HG02571 (cell line): ENCODE measurements at regions not wholly inside any gene's neighbourhood (a gene's known extent, or its start where the extent isn't known, plus 50 kb on each side); places are given as distances from the start of the nearest gene placed in this dataset.
"Not testable (repeated sequence)": the region's sequence is repeated elsewhere in the genome, so short reads cannot be mapped to it uniquely, and the experiment has no call there.

Experiments
- ATAC-seq: cut with Tn5 transposase; IDR thresholded peaks from one replicate; pipeline ENCODE4 v1.9.1; 2021; ENCODE audit warnings: mild to moderate bottlenecking, moderate library complexity; ENCODE audit not compliant: unreplicated experiment

GRCh38 chr6:23828861-23829260 is 297.2 kb upstream of the NRSN1 start:
- ATAC-seq: no peak

DNA sequence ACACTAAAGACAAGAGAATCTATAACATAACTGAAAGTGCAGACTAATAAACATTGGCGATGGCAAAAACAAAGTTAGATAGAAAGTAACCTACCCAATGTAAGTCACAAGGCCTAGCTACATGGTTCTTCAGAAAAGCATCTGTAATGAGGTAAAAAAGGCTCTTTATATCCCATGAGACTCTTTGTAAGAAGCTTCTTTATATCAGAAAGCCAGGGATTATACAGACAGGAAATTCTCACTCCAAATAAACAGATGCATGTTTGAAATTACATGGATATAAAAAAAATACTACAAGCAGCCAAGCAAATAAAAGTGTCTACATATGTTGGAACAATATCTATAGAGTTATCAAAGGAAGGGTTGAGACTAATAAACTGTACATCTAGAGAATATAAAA is 284.9 kb upstream of the NRSN1 start:
- no peak for ATAC-seq

GRCh38 chr6:23842760-23843159 is 283.3 kb upstream of the NRSN1 start:
- no peak for ATAC-seq

DNA sequence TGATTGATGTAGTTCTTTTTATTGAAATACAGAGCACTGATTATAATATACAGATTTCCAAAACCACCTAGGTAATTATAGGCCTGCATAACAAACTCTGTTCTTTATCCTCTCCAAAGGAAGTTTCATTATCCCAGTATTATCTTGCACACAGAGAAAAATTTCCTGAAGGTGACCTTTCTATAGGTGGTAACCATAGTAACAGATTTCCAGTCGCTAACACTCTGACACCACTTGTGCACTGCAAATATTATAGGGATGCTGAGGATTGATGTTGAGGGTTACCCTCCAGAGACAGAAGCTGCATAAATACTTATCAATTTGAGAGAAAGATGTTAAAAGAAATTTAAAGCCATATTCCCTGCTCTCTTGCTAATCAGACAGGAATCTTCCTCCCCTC is 274.5 kb upstream of the NRSN1 start:
- no peak for ATAC-seq

DNA sequence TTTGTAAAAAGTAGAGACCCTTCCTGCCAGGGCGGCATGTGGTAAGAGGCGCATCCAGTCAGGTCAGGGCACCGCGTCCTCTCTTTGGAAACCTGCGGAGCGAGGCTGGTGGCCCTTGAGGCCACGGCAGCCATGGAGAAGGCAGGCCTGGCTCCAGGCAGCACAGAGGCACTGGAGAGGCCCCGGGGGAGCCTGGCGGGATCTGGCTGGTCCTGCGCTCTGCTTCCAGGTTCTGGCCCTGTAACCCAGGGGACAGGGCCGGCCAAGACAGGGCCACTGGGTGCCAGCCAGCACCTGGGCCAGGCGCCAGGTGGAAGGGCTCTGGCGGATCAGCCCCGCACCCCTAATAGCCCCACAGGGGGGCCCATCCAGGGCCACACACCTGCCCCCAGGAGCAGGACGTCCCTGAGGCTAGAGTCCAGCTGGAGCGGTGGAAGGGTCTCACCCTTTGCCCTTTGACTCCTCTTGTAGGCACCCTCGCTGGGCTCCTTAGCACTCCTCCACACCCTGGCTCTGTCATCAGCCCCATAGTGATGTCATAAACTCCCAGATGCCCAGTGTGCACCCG is 272.4 kb upstream of the NRSN1 start:
- not testable (repeated sequence) for ATAC-seq

GRCh38 chr6:23854154-23854553 is 271.9 kb upstream of the NRSN1 start:
- ATAC-seq: not testable (repeated sequence)

DNA sequence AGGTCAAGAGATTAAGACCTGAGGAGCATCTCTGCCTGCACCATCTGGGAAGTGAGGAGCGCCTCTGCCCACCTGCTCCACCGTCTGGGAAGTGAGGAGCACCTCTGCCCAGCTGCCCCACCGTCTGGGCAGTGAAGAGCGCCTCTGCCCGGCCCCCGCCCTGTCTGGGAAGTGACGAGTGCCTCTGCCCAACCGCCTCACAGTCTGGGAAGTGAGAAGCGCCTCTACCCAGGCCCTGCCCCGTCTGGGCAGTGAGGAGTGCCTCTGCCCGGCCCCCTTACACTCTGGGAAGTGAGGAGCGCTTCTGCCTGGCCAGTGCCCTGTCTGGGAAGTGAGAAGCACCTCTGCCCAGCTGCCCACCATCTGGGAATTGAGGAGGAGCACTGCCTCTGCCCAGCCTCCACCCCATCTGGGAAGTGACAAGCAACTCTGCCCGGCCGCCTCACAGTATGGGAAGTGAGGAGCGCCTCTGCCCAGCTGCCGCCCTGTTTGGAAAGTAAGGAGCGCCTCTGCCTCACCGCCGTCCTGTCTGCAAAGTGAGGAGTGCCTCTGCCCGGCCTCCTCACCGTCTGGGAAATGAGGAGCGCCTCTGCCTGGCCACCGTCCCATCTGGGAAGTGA is 270.4 kb upstream of the NRSN1 start:
- ATAC-seq: no peak

DNA sequence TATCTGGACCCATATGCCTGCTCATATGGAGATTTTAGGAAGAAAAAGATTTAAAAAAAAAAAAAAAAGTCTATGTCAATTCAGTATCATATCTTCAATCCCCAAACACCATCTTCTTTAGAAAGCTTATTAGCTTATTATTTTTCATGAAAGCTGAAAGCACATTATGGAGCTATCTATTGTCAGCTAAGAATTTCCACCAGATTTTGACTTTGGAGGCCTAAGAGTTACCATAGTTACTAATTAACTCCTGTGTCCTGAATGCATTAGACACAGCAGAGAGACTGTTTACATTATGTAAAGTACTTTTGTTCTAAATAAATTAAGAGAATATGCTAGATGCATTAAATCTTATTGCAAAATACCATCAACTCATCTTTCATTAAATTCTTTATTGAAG is 255.5 kb upstream of the NRSN1 start:
- no peak for ATAC-seq

DNA sequence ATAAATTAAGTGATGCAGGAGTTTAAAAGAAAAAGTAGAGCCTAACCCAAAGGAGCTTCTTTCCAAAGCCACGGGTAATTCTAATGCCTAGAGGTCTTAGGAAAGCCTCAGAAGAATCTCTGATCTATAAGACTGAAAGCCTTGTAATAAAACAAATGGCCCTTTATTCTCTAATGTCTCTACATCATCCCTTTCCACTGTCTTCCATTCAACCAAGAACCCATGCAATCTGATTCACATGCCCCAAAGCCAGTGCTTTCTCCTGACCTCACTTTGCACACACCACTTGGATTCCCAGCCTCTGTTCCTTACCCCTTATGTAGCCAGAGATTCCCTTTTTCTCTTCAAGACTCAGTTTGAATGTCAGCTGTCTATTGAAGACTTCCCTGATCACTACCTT is 252.9 kb upstream of the NRSN1 start:
- no peak for ATAC-seq

DNA sequence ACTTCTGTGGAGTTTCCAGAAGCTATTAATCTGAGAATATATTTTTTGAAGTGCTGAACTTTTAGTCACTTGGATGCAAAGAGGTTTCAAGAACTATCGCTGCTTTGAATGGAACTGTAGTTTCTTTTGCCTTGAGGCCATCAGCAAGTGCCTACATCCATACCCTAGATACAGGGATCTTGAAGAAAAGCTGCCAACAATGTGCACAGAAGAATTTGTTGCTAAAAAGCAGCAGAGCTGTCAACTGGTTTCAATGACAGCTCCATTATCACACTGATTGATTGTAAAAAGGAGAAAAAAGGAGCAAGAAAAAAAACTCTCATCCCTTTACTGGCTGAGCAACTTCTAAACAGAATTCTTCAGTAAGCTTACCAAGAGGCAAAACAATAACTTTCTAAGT is 251.0 kb upstream of the NRSN1 start:
- ATAC-seq: no peak

DNA sequence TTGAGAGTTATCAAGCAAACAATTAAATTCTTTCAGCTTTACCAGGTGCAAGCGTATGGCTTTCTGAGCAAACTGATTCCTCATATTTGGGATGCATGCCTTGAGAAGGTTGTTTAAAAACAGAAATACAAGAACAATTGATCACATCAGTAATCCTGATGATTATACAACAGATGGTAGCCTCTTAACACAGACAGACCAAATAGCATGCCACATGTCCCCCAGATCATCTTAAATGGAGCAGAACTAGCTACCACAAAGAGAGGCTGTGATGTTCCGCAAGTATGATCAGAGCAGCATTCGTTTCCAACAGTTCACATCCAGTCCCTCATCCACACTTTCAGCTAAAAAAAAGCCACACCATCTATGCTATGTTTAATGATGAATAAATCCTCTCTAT is 246.2 kb upstream of the NRSN1 start:
- ATAC-seq: no peak

- no peak for ATAC-seq
These were observed 235.3 kb upstream of the NRSN1 start for GRCh38 chr6:23890543-23891227.

DNA sequence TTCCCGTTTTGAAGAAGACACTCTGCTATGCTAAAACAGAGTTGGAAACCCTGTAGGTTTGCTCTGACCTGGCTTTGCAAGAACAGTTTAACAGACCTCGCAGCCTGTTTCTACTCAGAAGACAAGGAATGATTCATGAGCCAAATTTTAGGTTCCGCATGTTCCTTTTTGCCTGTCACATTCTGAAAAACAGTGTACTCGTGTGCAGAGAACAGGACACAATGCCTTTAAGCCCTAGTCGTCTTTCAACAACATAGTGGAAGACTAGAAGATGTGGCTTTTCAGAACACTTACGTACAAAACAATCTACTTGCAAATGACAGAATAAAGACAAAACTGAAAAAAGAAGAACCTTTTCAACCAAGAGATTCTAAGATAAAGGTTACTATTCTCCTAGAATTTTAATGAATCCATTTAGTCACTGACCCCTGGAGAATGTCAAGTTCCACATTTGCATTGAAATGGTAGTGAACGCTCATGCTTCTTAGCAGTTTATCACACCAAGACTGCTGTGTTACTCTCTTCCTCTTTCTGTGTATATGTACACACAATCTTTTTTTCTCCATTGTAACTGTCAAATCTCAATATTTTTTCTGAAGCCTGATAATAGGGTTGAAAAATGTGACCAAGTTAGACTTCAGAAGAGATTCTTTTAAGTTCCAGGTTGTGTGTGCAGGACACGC is 220.7 kb upstream of the NRSN1 start:
- ATAC-seq: no peak

- no peak for ATAC-seq
These were observed 215.6 kb upstream of the NRSN1 start for GRCh38 chr6:23910420-23910819.

DNA sequence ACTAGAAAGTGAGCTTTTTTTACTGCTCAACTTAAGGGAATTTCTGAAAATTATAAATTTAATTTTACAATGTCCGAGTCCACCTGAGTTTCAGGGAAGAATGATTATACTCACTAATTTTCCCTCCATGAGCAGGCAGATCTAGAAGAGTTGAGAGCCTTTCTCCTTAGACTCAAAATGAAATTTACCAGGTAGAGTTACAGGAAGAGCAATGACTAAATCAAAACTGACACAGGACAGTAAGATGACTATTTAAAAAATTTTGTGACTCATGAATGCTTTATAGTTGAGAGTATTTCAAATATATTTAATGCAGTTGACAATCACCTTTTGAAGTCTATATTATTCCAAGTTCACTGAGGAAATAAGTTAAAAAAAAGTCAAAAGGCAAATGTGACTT is 198.1 kb upstream of the NRSN1 start:
- ATAC-seq: no peak

DNA sequence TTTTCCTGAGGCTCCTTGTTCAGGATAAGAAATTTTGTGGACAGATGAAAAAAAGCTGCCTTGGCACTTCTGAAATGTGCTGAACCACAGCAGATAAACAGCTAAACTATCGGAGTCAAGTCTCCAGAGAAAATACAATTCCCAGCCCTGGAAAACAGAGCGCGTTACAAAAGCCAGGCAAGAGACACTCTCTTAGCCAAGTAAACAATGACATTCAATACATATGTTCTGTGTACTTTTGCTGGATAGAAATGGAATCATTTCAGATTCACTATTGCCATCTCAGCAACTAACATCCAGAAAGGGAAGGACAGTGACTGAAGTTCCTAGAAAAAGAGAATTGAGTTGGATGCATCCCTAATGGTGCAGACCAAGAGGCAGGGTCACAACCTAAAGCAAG is 196.8 kb upstream of the NRSN1 start:
- no peak for ATAC-seq

DNA sequence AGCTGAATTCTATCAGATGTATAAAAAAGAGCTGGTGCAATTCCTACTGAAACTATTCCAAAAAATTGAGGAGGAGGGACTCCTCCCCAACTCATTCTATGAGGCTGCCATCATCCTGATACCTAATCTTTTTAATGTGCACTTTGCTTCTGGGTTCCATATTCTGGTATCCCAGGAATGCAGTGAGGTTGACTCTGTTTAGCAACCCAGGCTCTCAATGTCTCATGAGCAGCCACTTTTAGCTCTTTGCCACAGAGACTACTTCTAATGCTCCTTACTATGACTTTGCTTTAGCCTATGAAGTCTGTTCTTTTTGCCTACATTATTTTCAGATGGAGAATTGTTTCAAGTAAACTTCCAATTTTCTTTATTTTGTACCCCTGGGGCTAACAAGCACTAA is 185.5 kb upstream of the NRSN1 start:
- ATAC-seq: no peak

- no peak for ATAC-seq
These were observed 174.3 kb upstream of the NRSN1 start for GRCh38 chr6:23951691-23952090.

- ATAC-seq: no peak
These were observed 173.8 kb upstream of the NRSN1 start for GRCh38 chr6:23952245-23952644.

DNA sequence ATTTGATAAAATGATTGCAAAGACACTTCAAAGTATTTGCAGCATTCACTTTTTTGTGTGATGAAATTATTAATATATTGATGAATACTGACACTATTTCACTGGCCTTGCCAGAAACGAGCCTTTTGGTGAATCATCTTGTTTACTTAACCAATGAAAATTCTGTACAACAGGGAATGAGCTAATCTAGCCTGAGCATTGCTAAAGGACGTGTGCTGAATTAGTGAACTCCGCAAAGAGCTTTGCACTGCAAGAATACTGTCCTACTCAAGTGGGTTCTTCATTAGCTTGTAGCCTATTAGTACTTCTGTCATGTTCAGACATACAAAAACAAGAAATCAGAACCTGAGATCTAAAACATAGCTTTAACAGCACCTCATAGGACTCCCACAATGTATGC is 172.0 kb upstream of the NRSN1 start:
- no peak for ATAC-seq

GRCh38 chr6:23957017-23957416 is 169.0 kb upstream of the NRSN1 start:
- no peak for ATAC-seq

- no peak for ATAC-seq
These were observed 161.2 kb upstream of the NRSN1 start for GRCh38 chr6:23964865-23965264.
